Tibial nerve (tissue), 4 donors: ENCODE measurements at regions not wholly inside any gene's neighbourhood (a gene's known extent, or its start where the extent isn't known, plus 50 kb on each side); places are given as distances from the start of the nearest gene placed in this dataset.

ENCODE experiments used
- EP300 ChIP-seq, 2 donors: sonication (generic); formaldehyde crosslinking; IDR thresholded peaks; one replicate each; pipeline ENCODE4 v1.6.1; 2017; ENCODE audit warnings: antibody characterized with exemption in 2 of 2, mild to moderate bottlenecking in 1 of 2
- POLR2A ChIP-seq, 2 donors: fragments of 450-650 bp; IDR thresholded peaks; one replicate each; pipeline ENCODE4 v1.6.1; 2017; ENCODE audit warnings: antibody characterized with exemption in 2 of 2, mild to moderate bottlenecking in 2 of 2, moderate library complexity in 2 of 2
- TF ChIP-seq, protein P1 (sequence below), 5 experiments: fragments of 200-600 bp in 3 of 5; fragments of 450-650 bp in 2 of 5; sonication (generic) in 3 of 5; IDR thresholded peaks; one replicate each; pipeline ENCODE4 v1.5.1; 2016 to 2019; ENCODE audit warnings: antibody characterized with exemption in 5 of 5, mild to moderate bottlenecking in 3 of 5, moderate library complexity in 2 of 5

DNA sequence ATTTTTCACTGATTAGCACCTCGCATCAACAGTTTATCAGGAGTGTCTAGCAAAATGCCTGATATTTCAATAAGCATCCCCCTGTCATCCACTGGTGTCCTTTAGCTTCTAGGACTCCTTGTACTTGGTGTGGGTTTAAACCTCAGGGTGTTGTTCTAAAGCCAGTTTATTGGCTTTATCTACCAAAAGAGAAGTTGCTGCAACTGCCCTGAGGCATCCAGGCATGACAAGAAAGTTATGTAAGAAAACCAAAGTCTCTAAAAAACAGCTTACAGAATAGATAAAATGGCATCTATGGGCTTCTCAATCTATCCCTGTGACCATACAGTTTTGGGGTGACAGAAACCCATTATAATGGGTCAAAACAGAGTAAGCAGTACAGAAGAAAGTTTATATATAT, 120.3 kb upstream of the ZNF91 start:
- TF ChIP-seq, protein P1, sequence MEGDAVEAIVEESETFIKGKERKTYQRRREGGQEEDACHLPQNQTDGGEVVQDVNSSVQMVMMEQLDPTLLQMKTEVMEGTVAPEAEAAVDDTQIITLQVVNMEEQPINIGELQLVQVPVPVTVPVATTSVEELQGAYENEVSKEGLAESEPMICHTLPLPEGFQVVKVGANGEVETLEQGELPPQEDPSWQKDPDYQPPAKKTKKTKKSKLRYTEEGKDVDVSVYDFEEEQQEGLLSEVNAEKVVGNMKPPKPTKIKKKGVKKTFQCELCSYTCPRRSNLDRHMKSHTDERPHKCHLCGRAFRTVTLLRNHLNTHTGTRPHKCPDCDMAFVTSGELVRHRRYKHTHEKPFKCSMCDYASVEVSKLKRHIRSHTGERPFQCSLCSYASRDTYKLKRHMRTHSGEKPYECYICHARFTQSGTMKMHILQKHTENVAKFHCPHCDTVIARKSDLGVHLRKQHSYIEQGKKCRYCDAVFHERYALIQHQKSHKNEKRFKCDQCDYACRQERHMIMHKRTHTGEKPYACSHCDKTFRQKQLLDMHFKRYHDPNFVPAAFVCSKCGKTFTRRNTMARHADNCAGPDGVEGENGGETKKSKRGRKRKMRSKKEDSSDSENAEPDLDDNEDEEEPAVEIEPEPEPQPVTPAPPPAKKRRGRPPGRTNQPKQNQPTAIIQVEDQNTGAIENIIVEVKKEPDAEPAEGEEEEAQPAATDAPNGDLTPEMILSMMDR (IDR thresholded peaks at IDR 0.05), result no peak
- no peak for TF ChIP-seq POLR2A (IDR thresholded peaks at IDR 0.05)
- TF ChIP-seq EP300 (IDR thresholded peaks at IDR 0.05), result no peak
